ENCODE measurements at regions not wholly inside any gene's neighbourhood (a gene's known extent, or its start where the extent isn't known, plus 50 kb on each side); places are given as distances from the start of the nearest gene placed in this dataset.

DNA sequence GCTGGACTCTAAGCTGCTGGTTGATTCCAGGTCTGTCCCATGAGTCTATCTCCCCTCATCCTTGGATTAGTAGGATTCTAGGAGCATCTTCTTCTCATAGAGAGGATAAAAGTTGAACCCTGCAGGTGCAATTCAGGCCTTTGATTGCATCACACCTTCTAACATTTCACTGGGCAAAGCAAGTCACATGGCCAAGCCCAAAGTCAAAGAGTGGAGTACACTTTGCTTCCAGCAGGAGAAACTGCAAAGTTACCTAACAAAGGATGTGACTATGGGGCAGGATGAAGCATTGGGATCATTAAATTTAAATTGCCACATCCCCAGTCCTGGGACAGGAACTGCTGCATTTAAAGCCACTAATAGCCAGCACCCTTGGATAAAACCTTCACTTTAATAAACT, 51.0 kb upstream of the EGFLAM start:
- Histone ChIP-seq H3K9ac (ENCODE audit: low read depth, low read length) (no peak overlapping the region), H3K4me1 (ENCODE audit: insufficient read depth, low read length) (no peaks in the 10 kb centered on the region), H3K36me3 (ENCODE audit: insufficient read depth, low read depth, low read length) (no peaks in the 10 kb centered on the region), H3K4me3 (ENCODE audit: low read length) (no peak overlapping the region), H3K9me3 (ENCODE audit: insufficient read depth, low read depth, low read length) (no peaks in the 10 kb centered on the region), H3K27ac (ENCODE audit: low read length) (no peak overlapping the region), H3K27me3 (ENCODE audit: insufficient read depth, low read length) (no peaks in the 10 kb centered on the region)

DNA sequence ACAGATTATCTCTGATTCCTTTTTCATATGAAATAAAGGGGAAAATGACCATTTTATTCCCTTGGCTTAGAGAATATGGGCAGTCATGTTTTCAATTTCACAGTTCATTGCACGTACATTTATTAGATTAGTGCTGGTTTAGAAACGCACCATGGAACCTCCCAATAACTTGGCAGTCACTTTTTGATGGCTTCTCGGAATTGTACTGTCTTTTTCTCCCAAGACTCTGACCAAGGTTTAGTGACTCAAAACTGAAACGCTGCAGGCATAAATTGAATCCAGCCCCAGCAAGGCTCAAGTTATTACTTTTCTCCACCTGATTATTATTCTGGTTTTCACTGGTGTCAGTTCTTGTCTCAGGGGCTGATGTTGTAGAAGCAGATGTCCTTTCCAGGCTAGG, 55.6 kb upstream of the EGFLAM start:
- H3K4me1 ChIP-seq (ENCODE audit: insufficient read depth, low read length), result no peaks in the 10 kb centered on the region
- H3K9me3 ChIP-seq (ENCODE audit: insufficient read depth, low read depth, low read length), result no peaks in the 10 kb centered on the region
- H3K9ac ChIP-seq (ENCODE audit: low read depth, low read length), result no peak overlapping the region
- no peak overlapping the region for H3K27ac ChIP-seq (ENCODE audit: low read length)
- no peaks in the 10 kb centered on the region for H3K36me3 ChIP-seq (ENCODE audit: insufficient read depth, low read depth, low read length)
- H3K27me3 ChIP-seq (ENCODE audit: insufficient read depth, low read length), result no peaks in the 10 kb centered on the region
- no peak overlapping the region for H3K4me3 ChIP-seq (ENCODE audit: low read length)

DNA sequence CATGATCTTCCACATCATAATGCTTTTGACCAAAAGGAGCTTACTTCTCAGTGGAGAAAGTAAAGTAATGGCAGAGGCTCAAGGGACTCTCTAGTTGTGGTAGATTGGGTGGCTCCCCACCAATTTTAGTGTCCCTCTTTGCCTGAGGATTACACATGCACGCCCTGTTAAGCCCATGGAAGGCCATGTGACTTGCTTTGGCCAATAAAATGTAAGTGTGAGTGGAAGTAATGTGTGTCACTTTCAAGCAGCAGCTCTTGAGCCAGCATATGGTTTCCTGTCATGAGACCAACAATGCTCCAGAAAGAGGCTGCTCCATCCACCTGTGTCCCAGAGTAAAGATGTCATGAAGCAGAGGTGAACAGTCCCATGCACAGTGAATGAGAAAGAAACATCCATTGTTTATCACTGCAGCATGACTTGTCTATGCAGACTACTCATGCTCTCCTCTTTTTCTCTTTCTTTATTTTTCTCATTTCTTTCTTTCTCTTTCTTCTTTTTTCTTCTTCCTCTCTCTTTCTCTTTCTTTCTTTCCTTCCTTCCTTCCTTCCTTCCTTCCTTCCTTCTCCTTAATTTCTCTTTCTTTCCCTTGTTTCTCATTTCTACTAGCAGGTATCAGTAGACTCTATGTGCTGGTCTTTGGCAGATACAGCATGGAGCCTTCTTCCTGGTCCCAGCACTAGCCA, 57.3 kb upstream of the EGFLAM start:
- Histone ChIP-seq H3K36me3 (ENCODE audit: insufficient read depth, low read depth, low read length) (no peaks in the 10 kb centered on the region), H3K4me3 (ENCODE audit: low read length) (no peak overlapping the region), H3K27me3 (ENCODE audit: insufficient read depth, low read length) (no peaks in the 10 kb centered on the region), H3K9ac (ENCODE audit: low read depth, low read length) (no peak overlapping the region), H3K27ac (ENCODE audit: low read length) (no peak overlapping the region), H3K4me1 (ENCODE audit: insufficient read depth, low read length) (no peaks in the 10 kb centered on the region), H3K9me3 (ENCODE audit: insufficient read depth, low read depth, low read length) (no peaks in the 10 kb centered on the region)

DNA sequence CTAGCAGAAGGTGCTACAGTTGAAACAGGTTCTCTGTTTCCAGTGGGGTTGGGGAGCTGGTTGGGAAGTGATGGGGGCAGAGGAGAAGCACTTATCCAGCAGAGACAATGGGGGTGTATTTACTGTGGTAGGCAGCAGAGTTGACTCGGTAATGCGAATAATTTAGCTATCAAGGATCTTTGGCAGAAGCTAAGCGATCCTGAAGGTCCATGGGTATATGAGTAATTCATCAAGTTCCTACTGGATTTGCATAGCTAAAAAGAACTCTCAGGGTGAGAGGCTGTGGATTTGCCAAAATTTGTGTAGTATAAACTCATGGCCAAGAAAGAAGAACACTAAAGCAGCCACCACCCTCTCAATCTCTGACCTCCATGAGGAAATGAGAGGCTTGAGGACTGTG, 61.2 kb upstream of the EGFLAM start:
- no peak overlapping the region for H3K4me3 ChIP-seq (ENCODE audit: low read length)
- no peaks in the 10 kb centered on the region; the same call in 1 of the 2 replicates for H3K27me3 ChIP-seq (ENCODE audit: insufficient read depth, low read length)
- H3K4me1 ChIP-seq (ENCODE audit: insufficient read depth, low read length), result no peaks in the 10 kb centered on the region
- H3K9me3 ChIP-seq (ENCODE audit: insufficient read depth, low read depth, low read length), result no peaks in the 10 kb centered on the region
- H3K27ac ChIP-seq (ENCODE audit: low read length), result no peak overlapping the region
- no peak overlapping the region for H3K9ac ChIP-seq (ENCODE audit: low read depth, low read length)
- no peaks in the 10 kb centered on the region for H3K36me3 ChIP-seq (ENCODE audit: insufficient read depth, low read depth, low read length)

DNA sequence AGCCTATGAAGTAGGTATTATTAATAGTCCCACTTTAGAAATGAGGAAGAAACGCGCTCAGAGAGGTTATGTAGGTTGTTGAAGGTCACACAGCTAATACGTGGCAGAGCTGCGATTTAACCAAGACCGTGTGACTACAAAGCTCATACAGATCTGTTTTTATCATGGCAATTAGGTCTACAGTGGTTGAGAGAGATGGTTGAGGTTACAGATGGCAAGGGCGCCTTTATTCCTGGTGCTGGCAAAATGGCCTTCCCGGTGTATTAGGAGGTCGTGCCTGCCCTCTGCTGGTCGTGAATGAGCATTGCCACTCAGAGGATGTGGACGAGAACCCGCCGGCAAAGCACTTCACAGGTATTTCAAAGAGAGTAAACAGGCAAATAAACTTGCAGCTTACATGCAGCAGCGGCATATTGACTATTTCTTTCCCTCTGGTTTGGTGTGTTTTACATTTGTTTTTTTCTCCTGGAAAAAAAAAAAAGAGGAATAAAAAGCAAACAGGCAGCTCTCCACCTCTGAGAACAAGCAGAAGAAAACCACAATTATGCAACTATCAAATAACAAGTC, 65.3 kb upstream of the EGFLAM start:
- Histone ChIP-seq H3K9ac (ENCODE audit: low read depth, low read length) (no peak overlapping the region), H3K9me3 (ENCODE audit: insufficient read depth, low read depth, low read length) (no peaks in the 10 kb centered on the region; the same call in 1 of the 2 replicates), H3K4me3 (ENCODE audit: low read length) (no peak overlapping the region), H3K36me3 (ENCODE audit: insufficient read depth, low read depth, low read length) (no peaks in the 10 kb centered on the region), H3K27ac (ENCODE audit: low read length) (no peak overlapping the region), H3K27me3 (ENCODE audit: insufficient read depth, low read length) (no peaks in the 10 kb centered on the region; the same call in 1 of the 2 replicates), H3K4me1 (ENCODE audit: insufficient read depth, low read length) (no peaks in the 10 kb centered on the region)

DNA sequence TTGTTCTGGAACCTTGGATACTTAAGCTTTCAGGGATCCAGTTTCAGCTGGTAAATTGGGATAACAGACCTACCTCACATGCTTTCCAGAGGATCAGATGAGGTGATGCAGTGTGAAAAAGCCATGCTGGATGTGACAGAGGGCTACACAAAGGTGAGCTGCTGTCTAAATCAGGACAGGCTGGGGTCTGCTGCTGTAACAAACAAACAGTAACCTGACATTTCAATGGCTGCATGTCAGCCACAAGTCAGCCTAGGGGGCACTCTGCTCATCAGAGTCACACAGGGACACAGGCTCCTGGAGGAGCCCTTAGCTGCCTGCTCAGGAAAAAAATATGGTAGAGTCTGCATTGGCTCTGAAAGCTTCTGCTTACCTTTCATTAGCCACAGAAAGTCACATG, 66.7 kb upstream of the EGFLAM start:
- H3K9me3 ChIP-seq (ENCODE audit: insufficient read depth, low read depth, low read length), result no peaks in the 10 kb centered on the region; the same call in 1 of the 2 replicates
- no peaks in the 10 kb centered on the region; the same call in 1 of the 2 replicates for H3K27me3 ChIP-seq (ENCODE audit: insufficient read depth, low read length)
- H3K36me3 ChIP-seq (ENCODE audit: insufficient read depth, low read depth, low read length), result no peaks in the 10 kb centered on the region
- no peaks in the 10 kb centered on the region for H3K4me1 ChIP-seq (ENCODE audit: insufficient read depth, low read length)
- H3K27ac ChIP-seq (ENCODE audit: low read length), result no peak overlapping the region
- no peak overlapping the region for H3K4me3 ChIP-seq (ENCODE audit: low read length)
- H3K9ac ChIP-seq (ENCODE audit: low read depth, low read length), result no peak overlapping the region

DNA sequence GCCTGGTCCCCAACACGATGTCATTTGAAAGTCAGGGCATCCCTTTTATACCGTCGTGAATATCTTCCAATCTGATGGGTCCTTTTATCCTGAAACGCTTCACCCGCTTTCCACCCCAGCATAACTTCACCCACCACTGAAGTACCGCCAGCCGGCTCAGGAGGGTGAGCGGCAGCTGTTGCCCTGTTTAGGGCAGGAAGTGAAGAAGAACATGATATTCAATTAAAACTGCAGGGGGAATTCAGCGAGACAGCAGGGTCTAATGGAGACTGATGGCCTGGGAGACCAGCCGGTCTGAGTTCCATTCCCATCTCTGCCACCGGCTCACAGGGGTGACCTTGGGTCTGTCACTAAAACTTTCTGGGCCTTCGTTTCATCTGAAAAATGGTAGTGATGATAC, 68.2 kb upstream of the EGFLAM start:
- Histone ChIP-seq H3K27me3 (ENCODE audit: insufficient read depth, low read length) (no peaks in the 10 kb centered on the region; the same call in 1 of the 2 replicates), H3K9ac (ENCODE audit: low read depth, low read length) (no peak overlapping the region), H3K36me3 (ENCODE audit: insufficient read depth, low read depth, low read length) (no peaks in the 10 kb centered on the region), H3K27ac (ENCODE audit: low read length) (no peak overlapping the region), H3K4me3 (ENCODE audit: low read length) (no peak overlapping the region), H3K4me1 (ENCODE audit: insufficient read depth, low read length) (no peaks in the 10 kb centered on the region), H3K9me3 (ENCODE audit: insufficient read depth, low read depth, low read length) (no peaks in the 10 kb centered on the region; the same call in 1 of the 2 replicates)

DNA sequence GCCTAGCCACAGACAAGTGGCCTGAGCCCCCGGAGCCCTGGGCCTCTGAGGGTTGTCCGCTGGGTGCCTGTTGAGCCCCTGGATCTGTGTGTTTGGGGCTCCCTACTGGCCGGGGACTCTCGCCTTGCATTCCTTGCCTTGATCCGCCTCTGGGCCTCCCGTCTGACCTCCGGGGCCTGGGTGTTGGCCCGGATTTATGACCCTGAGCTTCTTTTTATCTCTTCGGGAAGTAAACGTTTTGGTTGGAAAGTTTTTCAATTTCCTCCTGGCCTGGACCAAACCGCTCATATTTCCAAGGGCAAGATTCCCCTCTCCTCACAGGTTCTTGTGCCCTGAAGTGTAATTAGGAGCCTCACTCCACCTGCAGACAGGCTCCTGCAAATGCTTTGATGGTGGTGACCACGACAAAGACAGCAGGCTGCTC, 69.3 kb upstream of the EGFLAM start:
- H3K27me3 ChIP-seq (ENCODE audit: insufficient read depth, low read length), result no peaks in the 10 kb centered on the region
- no peaks in the 10 kb centered on the region for H3K36me3 ChIP-seq (ENCODE audit: insufficient read depth, low read depth, low read length)
- no peaks in the 10 kb centered on the region for H3K4me1 ChIP-seq (ENCODE audit: insufficient read depth, low read length)
- H3K9ac ChIP-seq (ENCODE audit: low read depth, low read length), result no peak overlapping the region
- H3K4me3 ChIP-seq (ENCODE audit: low read length), result no peak overlapping the region
- no peaks in the 10 kb centered on the region; the same call in 1 of the 2 replicates for H3K9me3 ChIP-seq (ENCODE audit: insufficient read depth, low read depth, low read length)
- no peak overlapping the region for H3K27ac ChIP-seq (ENCODE audit: low read length)

DNA sequence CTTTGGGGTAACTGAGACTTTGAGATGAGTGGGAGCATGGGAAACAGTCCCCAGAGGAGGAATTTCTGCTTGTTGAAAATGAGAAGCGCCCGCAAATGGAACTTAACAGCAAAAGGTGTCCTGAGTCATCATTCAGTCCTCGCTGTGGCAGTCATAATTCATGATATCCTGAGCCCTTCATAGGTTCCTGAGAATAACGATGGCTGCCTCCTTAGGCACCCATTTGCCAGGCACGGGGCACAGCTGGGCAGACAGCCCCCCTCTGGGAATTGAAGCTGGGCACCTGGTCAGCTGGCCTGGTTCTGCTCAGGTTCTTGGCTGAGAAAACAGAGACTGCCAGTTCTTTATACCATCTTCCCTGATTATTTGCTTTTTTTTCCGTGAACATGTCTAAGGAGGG, 69.8 kb upstream of the EGFLAM start:
- Histone ChIP-seq H3K36me3 (ENCODE audit: insufficient read depth, low read depth, low read length) (no peaks in the 10 kb centered on the region), H3K9ac (ENCODE audit: low read depth, low read length) (no peak overlapping the region), H3K9me3 (ENCODE audit: insufficient read depth, low read depth, low read length) (no peaks in the 10 kb centered on the region; the same call in 1 of the 2 replicates), H3K4me3 (ENCODE audit: low read length) (no peak overlapping the region), H3K27ac (ENCODE audit: low read length) (no peak overlapping the region), H3K4me1 (ENCODE audit: insufficient read depth, low read length) (no peaks in the 10 kb centered on the region), H3K27me3 (ENCODE audit: insufficient read depth, low read length) (no peaks in the 10 kb centered on the region)

DNA sequence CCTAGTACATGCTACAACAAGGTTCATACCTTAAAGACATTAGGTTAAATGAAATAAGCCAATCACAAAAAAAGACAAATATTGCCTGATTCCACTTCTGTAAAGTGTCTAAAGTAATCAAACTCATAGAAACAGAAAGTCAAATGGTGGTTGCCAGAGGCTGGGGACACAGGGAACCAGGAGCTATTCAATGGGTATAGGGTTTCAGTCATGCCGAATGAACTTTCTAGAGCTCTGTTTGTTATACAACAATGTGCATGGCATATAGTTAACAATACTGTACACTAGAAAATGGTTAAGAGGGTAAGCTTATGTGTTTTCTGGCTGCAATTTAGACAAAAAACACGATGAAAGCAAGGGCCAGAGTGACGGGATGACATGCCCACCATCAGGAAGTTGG, 70.8 kb upstream of the EGFLAM start:
- Histone ChIP-seq H3K27me3 (ENCODE audit: insufficient read depth, low read length) (no peaks in the 10 kb centered on the region), H3K9ac (ENCODE audit: low read depth, low read length) (no peak overlapping the region), H3K4me3 (ENCODE audit: low read length) (no peak overlapping the region), H3K36me3 (ENCODE audit: insufficient read depth, low read depth, low read length) (no peaks in the 10 kb centered on the region), H3K27ac (ENCODE audit: low read length) (no peak overlapping the region), H3K4me1 (ENCODE audit: insufficient read depth, low read length) (no peaks in the 10 kb centered on the region), H3K9me3 (ENCODE audit: insufficient read depth, low read depth, low read length) (no peaks in the 10 kb centered on the region; the same call in 1 of the 2 replicates)

DNA sequence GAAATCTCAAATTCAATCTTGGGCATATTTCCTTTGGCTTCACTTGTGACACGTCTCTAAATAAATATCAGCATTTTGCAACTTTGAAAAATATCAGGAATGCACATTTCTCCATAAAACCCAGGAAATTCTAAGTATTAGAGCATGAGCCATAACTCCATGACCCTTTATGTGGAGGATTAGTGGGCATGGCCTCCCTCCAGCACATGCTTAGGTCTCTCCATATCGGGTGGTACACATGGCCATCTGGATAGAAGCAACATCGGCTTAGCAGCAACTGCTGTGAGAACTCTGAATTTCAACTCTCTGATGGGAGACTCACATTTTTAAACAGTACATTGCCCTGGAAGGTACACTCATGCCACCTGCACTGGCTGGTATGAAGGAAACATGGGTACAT, 73.7 kb upstream of the EGFLAM start:
- H3K9me3 ChIP-seq (ENCODE audit: insufficient read depth, low read depth, low read length), result no peaks in the 10 kb centered on the region
- no peak overlapping the region for H3K4me3 ChIP-seq (ENCODE audit: low read length)
- no peak overlapping the region for H3K9ac ChIP-seq (ENCODE audit: low read depth, low read length)
- no peaks in the 10 kb centered on the region for H3K4me1 ChIP-seq (ENCODE audit: insufficient read depth, low read length)
- H3K27ac ChIP-seq (ENCODE audit: low read length), result no peak overlapping the region
- no peaks in the 10 kb centered on the region for H3K27me3 ChIP-seq (ENCODE audit: insufficient read depth, low read length)
- H3K36me3 ChIP-seq (ENCODE audit: insufficient read depth, low read depth, low read length), result no peaks in the 10 kb centered on the region

DNA sequence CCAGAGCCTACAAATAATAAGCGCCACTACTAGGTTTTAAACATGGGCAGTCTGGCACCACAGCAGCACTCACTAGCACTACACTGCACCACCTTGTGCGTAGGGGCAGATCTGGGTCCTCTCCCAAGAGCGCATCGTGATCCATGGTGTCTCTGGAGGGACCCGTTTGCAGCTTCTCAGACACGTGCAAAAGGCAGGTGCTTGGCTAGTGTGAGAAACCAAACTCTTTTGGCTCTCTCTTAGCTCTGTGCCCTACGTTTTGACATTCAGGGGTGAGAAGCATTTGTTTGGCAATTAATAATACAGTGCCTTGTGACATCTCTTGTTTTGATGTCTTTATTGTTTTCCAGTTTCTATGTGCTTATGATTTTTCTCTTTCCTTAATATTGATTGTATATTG, 75.4 kb upstream of the EGFLAM start:
- H3K9ac ChIP-seq (ENCODE audit: low read depth, low read length), result no peak overlapping the region
- H3K27ac ChIP-seq (ENCODE audit: low read length), result no peak overlapping the region
- H3K4me3 ChIP-seq (ENCODE audit: low read length), result no peak overlapping the region
- no peaks in the 10 kb centered on the region for H3K27me3 ChIP-seq (ENCODE audit: insufficient read depth, low read length)
- H3K4me1 ChIP-seq (ENCODE audit: insufficient read depth, low read length), result no peaks in the 10 kb centered on the region
- H3K36me3 ChIP-seq (ENCODE audit: insufficient read depth, low read depth, low read length), result no peaks in the 10 kb centered on the region
- H3K9me3 ChIP-seq (ENCODE audit: insufficient read depth, low read depth, low read length), result no peaks in the 10 kb centered on the region

Data from iPS-20b (cell line).